IPS DF 19.7 (cell line): ENCODE measurements at regions not wholly inside any gene's neighbourhood (a gene's known extent, or its start where the extent isn't known, plus 50 kb on each side); places are given as distances from the start of the nearest gene placed in this dataset.

Experiments
- DNase-seq: peaks from one replicate; pipeline ENCODE4 v3.0.0-alpha.2; 2013; ENCODE audit warnings: low read depth, low spot score

- no peak for DNase-seq
These were observed 86.6 kb upstream of the NXPH2 start for GRCh38 chr2:138866797-138867196.

- DNase-seq = no peak
These were observed 73.6 kb upstream of the NXPH2 start for GRCh38 chr2:138853761-138854160.

GRCh38 chr2:138853296-138853695 lies 73.1 kb upstream of the NXPH2 start:
- DNase-seq = no peak

DNA sequence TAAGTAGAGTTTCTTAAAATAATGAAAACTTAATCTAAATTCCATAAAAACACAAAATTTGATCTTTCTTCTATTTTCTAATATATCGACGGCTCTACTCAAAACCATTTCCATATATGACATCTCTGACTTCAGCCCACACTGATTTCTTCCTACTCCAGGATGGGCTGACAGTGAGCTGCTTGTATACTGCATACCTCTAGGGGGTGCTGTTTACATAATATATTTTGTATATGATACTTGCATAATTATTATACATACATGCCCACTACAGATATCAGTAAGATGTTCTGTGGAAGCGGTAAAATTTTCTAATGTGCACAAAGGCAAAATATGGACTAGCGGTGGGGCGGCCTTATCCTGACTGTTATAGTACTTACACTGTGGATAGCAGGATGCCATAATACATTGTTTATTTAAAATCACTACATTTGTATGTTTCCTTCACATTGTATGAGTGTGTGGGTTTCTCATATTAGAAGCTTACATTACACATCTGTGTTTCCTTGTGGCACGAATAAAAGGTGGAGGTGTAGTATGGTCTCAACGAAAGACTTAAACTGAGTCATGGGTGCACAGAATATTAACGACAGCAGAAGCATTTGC lies 66.1 kb upstream of the NXPH2 start:
- no peak for DNase-seq

DNA sequence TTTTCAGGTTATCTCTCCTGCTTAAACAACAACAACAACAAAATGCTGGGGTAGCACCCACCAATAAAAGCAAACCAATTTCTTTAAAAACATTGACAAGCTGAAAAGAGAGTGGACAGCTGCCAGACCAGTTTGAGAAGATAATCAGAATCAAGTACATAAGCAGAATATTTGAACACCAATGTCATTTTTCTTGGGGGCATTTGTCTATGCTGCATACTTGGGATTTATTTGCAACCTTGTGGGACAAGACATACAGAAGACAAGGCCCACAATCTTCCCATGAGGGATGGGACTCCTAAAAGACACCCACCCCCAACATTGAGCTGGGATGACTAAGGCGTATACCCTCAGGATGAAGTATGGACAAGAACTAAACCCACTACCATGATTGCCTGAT lies 62.2 kb upstream of the NXPH2 start:
- DNase-seq = no peak

DNA sequence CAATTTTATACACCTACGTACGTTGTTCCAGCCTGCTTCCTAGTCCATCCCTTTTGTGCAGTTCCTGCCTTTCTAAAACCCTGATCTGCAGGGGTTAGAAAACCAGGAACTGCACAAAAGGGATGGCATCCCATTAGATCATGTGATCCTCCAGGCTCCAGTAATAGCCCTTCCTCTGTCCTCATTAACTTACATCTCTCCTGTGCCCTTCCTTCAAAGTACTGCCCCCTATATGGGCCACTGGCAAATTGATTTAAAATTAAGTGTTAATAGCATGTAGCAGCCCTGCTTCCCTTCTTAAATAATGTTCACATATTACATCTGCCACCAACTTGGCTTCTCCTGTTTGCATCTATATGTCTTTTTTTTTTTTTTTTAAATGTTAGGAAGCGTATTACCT lies 61.3 kb upstream of the NXPH2 start:
- DNase-seq = no peak

GRCh38 chr2:138838851-138839620 lies 58.8 kb upstream of the NXPH2 start:
- DNase-seq = no peak

DNA sequence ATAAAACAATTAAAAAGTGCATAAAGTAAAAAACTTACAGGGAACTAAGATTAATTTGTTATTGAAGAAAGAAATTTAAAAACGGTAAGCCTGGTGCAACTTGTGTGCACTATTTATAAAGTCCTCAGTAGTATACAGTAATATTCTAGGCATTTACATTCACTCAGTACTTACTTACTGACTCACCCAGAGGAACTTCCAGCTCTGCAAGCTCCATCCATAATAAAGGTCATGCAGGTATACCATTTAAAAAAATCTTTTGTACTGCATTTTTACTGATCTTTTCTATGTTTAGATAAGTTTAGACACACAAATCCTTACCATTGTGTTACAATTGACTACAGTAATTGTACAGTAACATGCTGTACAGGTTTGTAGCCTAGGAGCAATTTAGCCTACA lies 51.5 kb upstream of the NXPH2 start:
- DNase-seq = no peak

DNA sequence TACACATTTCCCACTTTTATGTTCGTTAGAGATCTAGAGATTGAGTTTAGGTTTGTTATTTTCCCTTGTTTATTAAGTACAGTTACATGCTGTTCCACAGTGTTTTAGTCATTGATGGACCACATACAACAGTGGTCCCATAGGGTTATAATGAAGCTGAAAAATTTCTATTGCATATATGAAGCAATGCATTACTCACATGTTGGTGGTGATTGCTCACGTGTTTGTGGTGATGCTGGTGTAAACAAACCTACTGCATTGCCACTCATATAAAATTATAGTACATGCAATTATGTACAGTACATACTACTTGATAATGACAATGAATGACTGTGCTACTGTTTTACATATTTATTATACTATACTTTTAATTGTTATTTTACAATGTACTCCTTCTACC lies 51.0 kb upstream of the NXPH2 start:
- DNase-seq = no peak

DNA sequence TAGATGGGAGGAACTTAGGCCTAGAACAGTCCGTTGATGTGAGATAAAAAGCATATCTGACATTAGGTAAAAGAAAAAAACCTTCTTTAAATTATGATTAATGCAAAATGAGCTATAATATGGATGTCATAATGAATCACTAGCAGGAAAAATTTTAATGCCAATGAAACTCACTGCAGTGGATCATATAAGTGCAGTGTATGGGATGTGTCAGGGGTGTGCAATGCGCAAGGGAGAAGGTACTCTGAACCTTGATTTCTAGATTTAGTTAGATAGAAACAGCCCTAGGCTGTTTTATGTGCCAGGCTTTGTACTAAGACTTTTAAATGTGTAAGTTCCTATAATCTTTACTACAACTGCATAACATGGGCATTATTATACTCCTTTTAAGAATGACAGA lies 50.4 kb upstream of the NXPH2 start:
- DNase-seq = no peak
